Astrocyte (in vitro differentiated cells and primary cell): ENCODE measurements at regions not wholly inside any gene's neighbourhood (a gene's known extent, or its start where the extent isn't known, plus 50 kb on each side); places are given as distances from the start of the nearest gene placed in this dataset.
"Not testable (repeated sequence)": the region's sequence is repeated elsewhere in the genome, so short reads cannot be mapped to it uniquely, and the experiment has no call there.

Source experiments
- DNase-seq: peaks from one replicate; pipeline ENCODE4 v3.0.0-alpha.2; 2010; ENCODE audit warnings: low read depth
- FAIRE-seq: peaks from 2 replicates; lab custom pipeline; 2011; peaks lifted over from hg19 to GRCh38; lab: Jason Lieb, UNC
- H2AFZ ChIP-seq: 2 replicates; pipeline ENCODE4 v1.6.0; 2012; ENCODE audit warnings: low read depth, low read length, inconsistent platforms
- H3K27ac ChIP-seq: 2 replicates; pipeline ENCODE4 v1.5.1; 2011; ENCODE audit warnings: low read depth, low read length, inconsistent platforms
- H3K27me3 ChIP-seq: 2 replicates; pipeline ENCODE4 v1.6.0; 2011; ENCODE audit warnings: low read length, inconsistent platforms; ENCODE audit not compliant: insufficient read depth
- H3K36me3 ChIP-seq: 2 replicates; pipeline ENCODE4 v1.5.1; 2011; ENCODE audit warnings: low read length, inconsistent platforms; ENCODE audit not compliant: insufficient read depth
- H3K4me1 ChIP-seq: 2 replicates; pipeline ENCODE4 v1.5.1; 2011; ENCODE audit warnings: low read length, inconsistent platforms; ENCODE audit not compliant: insufficient read depth
- H3K4me2 ChIP-seq: 2 replicates; pipeline ENCODE4 v1.6.0; 2012; ENCODE audit warnings: low read length, inconsistent platforms
- H3K4me3 ChIP-seq: 2 replicates; pipeline ENCODE4 v1.5.1; 2011; ENCODE audit warnings: low read depth, mild to moderate bottlenecking, low read length, inconsistent platforms; ENCODE audit not compliant: insufficient read depth
- H3K79me2 ChIP-seq: 2 replicates; pipeline ENCODE4 v1.6.0; 2012; ENCODE audit warnings: mild to moderate bottlenecking, low read length, inconsistent platforms; ENCODE audit not compliant: insufficient read depth
- H3K9ac ChIP-seq: 2 replicates; pipeline ENCODE4 v1.6.0; 2012; ENCODE audit warnings: mild to moderate bottlenecking, low read length, inconsistent platforms
- H3K9me3 ChIP-seq: 2 replicates; pipeline ENCODE4 v1.5.1; 2012; ENCODE audit warnings: low read depth, mild to moderate bottlenecking, low read length, inconsistent platforms; ENCODE audit not compliant: insufficient read depth
- H4K20me1 ChIP-seq: 2 replicates; pipeline ENCODE4 v1.6.0; 2012; ENCODE audit warnings: low read length, inconsistent platforms; ENCODE audit not compliant: insufficient read depth
- H3K27ac Mint-ChIP-seq: one replicate; pipeline ENCODE4 v1.8.0; 2021; ENCODE audit warnings: mild to moderate bottlenecking, mixed read lengths; ENCODE audit not compliant: unreplicated experiment
- H3K27me3 Mint-ChIP-seq: one replicate; pipeline ENCODE4 v1.8.0; 2021; ENCODE audit warnings: low read depth, mixed read lengths; ENCODE audit not compliant: unreplicated experiment
- H3K36me3 Mint-ChIP-seq: one replicate; pipeline ENCODE4 v1.8.0; 2021; ENCODE audit warnings: low read depth, mixed read lengths; ENCODE audit not compliant: unreplicated experiment
- H3K4me1 Mint-ChIP-seq: one replicate; pipeline ENCODE4 v1.8.0; 2021; ENCODE audit warnings: low read depth, mixed read lengths; ENCODE audit not compliant: unreplicated experiment
- H3K4me3 Mint-ChIP-seq: one replicate; pipeline ENCODE4 v1.8.0; 2021; ENCODE audit warnings: mild to moderate bottlenecking, moderate library complexity, mixed read lengths; ENCODE audit not compliant: unreplicated experiment
- H3K9me3 Mint-ChIP-seq: one replicate; pipeline ENCODE4 v1.8.0; 2021; ENCODE audit warnings: mild to moderate bottlenecking, mixed read lengths; ENCODE audit not compliant: unreplicated experiment
- CTCF ChIP-seq: IDR thresholded peaks from 2 replicates; pipeline ENCODE4 v1.5.1; 2011; ENCODE audit warnings: low read depth, mild to moderate bottlenecking, inconsistent platforms, low read length, moderate library complexity; ENCODE audit not compliant: insufficient read depth
- EZH2 ChIP-seq: IDR thresholded peaks from 2 replicates; pipeline ENCODE4 v1.6.1; 2012; ENCODE audit warnings: mild to moderate bottlenecking, low read length, inconsistent platforms; ENCODE audit not compliant: insufficient read depth

DNA sequence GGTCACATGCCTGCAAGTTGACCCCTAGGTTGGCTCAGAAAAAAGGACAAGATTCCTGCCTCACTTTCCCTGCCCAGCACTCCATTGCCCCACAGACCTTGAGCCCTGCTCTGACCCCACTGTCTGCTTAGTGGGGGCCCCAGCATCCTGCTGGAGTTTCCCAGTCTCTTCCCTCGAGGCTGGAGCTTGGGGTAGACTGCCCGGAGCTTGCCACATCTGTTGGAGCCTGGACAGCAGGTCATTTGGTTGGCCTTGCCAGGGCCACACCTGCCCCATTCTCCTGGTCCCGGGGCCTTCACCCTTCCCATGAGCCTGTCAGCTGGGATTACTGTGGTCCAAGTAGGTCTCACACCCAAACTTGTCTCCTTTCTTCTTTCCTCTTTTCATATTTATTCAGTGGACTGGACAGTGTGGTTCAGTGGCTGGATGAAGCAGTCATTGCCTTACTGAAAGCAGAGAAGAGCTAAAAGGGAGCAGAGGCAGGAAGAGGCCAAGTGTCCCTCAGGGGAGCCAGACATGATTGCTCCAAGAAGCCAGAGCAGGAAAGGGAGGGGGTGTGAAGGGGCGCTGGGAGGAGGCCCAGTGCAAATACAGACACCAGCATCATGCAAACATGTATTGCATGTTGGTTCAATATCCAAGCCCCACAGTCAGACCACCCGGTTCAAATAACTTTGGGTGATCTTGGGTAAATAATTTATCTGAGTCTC, 56.2 kb upstream of the CACUL1 start:
- TF ChIP-seq EZH2 (no peak), CTCF (no peak)
- Histone ChIP-seq H3K9ac (no peak overlapping the region), H4K20me1 (no peaks in the 10 kb centered on the region), H3K4me1 (no peaks in the 10 kb centered on the region), H3K36me3 (no peaks in the 10 kb centered on the region), H3K9me3 (no peaks in the 10 kb centered on the region), H2AFZ (no peak overlapping the region), H3K79me2 (no peaks in the 10 kb centered on the region), H3K27me3 (no peaks in the 10 kb centered on the region), H3K27ac (no peak overlapping the region), H3K4me2 (no peak overlapping the region), H3K4me3 (no peak overlapping the region)
- DNase-seq: no peak
- Mint-ChIP-seq H3K36me3 (no peaks in the 10 kb centered on the region), H3K27ac (no peak overlapping the region), H3K4me3 (no peak overlapping the region), H3K4me1 (no peaks in the 10 kb centered on the region), H3K27me3 (peaks cover 27% of the 10 kb centered on the region), H3K9me3 (no peaks in the 10 kb centered on the region)
- FAIRE-seq: no peak

DNA sequence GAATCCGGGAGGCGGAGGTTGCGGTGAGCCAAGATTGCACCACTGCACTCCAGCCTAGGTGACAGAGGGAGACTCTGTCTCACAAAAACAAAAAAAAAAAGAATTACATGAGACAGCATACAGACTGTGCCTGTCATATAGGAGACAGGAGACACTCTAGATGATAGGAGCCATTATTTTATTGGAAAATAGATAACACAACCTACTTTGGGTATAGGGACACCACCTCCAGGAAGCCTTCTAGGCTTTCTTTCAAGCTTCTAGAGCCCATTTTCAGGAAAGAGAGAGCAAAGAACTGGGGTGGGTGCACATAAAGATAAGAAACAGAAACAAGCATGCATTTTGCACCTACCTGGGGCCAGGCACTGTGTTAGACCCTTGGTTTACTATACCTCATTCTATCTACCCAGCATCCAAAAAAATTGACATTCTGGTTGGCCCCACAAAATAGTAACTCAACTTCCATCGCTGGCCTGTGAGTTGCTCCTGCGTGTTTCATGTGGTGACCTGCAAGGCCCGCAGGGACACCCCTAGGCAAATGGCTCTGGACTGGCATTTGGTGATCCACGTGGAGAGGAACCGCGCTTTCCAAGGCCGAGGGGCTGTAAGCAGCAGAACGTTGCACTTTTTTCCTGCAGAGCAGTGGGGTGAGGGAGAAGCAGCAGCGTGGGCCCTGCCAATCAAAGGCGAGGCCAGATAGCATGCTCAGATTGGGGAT, 57.1 kb upstream of the CACUL1 start:
- Histone ChIP-seq H3K4me3 (no peak overlapping the region), H2AFZ (no peak overlapping the region), H4K20me1 (no peaks in the 10 kb centered on the region), H3K79me2 (no peaks in the 10 kb centered on the region), H3K4me1 (no peaks in the 10 kb centered on the region), H3K4me2 (no peak overlapping the region), H3K9me3 (no peaks in the 10 kb centered on the region), H3K9ac (no peak overlapping the region), H3K27me3 (no peaks in the 10 kb centered on the region), H3K27ac (no peak overlapping the region), H3K36me3 (no peaks in the 10 kb centered on the region)
- TF ChIP-seq EZH2: no peak
- no peak for TF ChIP-seq CTCF
- H3K9me3 Mint-ChIP-seq: no peaks in the 10 kb centered on the region
- FAIRE-seq: no peak
- no peaks in the 10 kb centered on the region for H3K36me3 Mint-ChIP-seq
- H3K27me3 Mint-ChIP-seq: peaks cover 31% of the 10 kb centered on the region
- no peak overlapping the region for H3K4me3 Mint-ChIP-seq
- H3K4me1 Mint-ChIP-seq: no peaks in the 10 kb centered on the region
- no peak overlapping the region for H3K27ac Mint-ChIP-seq
- DNase-seq: no peak

- H3K4me1 Mint-ChIP-seq: no peaks in the 10 kb centered on the region
- H3K4me3 Mint-ChIP-seq: no peak overlapping the region
- Histone ChIP-seq H3K36me3 (no peaks in the 10 kb centered on the region), H3K9me3 (no peaks in the 10 kb centered on the region), H2AFZ (no peak overlapping the region), H3K4me2 (no peak overlapping the region), H3K27ac (no peak overlapping the region), H3K4me3 (no peak overlapping the region), H3K27me3 (no peaks in the 10 kb centered on the region), H3K4me1 (no peaks in the 10 kb centered on the region), H4K20me1 (no peaks in the 10 kb centered on the region), H3K79me2 (no peaks in the 10 kb centered on the region), H3K9ac (no peak overlapping the region)
- FAIRE-seq: no peak
- H3K27ac Mint-ChIP-seq: no peak overlapping the region
- no peak for TF ChIP-seq EZH2
- TF ChIP-seq CTCF: no peak
- no peaks in the 10 kb centered on the region for H3K9me3 Mint-ChIP-seq
- H3K27me3 Mint-ChIP-seq: peaks cover 31% of the 10 kb centered on the region
- no peak for DNase-seq
- H3K36me3 Mint-ChIP-seq: no peaks in the 10 kb centered on the region
Measured at GRCh38 chr10:118812393-118812740, 57.6 kb upstream of the CACUL1 start.

DNA sequence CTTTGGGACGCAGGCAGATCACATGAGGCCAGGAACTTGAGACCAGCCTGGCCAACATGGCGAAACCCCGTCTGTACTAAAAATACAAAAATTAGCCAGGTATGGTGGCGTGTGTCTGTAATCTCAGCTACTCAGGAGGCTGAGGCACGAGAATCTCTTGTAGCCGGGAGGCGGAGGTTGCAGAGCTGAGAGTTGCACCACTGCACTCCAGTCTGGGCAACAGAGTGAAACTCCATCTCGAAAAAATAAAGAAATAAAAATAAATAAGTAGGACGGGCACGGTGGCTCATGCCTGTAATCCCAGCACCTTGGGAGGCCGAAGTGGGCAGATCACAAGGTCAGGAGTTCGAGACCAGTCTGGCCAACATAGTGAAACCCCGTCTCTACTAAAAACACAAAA, 58.2 kb upstream of the CACUL1 start:
- not testable (repeated sequence) for H3K4me3 ChIP-seq, H3K4me3 Mint-ChIP-seq, H3K9me3 ChIP-seq, FAIRE-seq, H3K4me2 ChIP-seq, H3K27me3 ChIP-seq, H3K9ac ChIP-seq, H3K36me3 ChIP-seq, H4K20me1 ChIP-seq, H3K9me3 Mint-ChIP-seq, H3K79me2 ChIP-seq, H3K4me1 Mint-ChIP-seq, H3K27ac ChIP-seq, H3K36me3 Mint-ChIP-seq, H2AFZ ChIP-seq, H3K27ac Mint-ChIP-seq, H3K4me1 ChIP-seq, DNase-seq
- peaks cover 29% of the 10 kb centered on the region for H3K27me3 Mint-ChIP-seq
